ENCODE measurements at regions not wholly inside any gene's neighbourhood (a gene's known extent, or its start where the extent isn't known, plus 50 kb on each side); places are given as distances from the start of the nearest gene placed in this dataset.

- TF ChIP-seq AFF4 (CRISPR knock-in tag; IDR thresholded peaks at IDR 0.05) (no peak), L3MBTL2 (IDR thresholded peaks at IDR 0.05) (no peak)
- TF ChIP-seq, protein P1, sequence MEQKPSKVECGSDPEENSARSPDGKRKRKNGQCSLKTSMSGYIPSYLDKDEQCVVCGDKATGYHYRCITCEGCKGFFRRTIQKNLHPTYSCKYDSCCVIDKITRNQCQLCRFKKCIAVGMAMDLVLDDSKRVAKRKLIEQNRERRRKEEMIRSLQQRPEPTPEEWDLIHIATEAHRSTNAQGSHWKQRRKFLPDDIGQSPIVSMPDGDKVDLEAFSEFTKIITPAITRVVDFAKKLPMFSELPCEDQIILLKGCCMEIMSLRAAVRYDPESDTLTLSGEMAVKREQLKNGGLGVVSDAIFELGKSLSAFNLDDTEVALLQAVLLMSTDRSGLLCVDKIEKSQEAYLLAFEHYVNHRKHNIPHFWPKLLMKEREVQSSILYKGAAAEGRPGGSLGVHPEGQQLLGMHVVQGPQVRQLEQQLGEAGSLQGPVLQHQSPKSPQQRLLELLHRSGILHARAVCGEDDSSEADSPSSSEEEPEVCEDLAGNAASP (IDR thresholded peaks at IDR 0.05) = no peak
These were observed 50.3 kb upstream of the DPH6 start for GRCh38 chr15:35596285-35596684.
